ENCODE measurements at regions not wholly inside any gene's neighbourhood (a gene's known extent, or its start where the extent isn't known, plus 50 kb on each side); places are given as distances from the start of the nearest gene placed in this dataset.
"Not testable (repeated sequence)": the region's sequence is repeated elsewhere in the genome, so short reads cannot be mapped to it uniquely, and the experiment has no call there.

DNA sequence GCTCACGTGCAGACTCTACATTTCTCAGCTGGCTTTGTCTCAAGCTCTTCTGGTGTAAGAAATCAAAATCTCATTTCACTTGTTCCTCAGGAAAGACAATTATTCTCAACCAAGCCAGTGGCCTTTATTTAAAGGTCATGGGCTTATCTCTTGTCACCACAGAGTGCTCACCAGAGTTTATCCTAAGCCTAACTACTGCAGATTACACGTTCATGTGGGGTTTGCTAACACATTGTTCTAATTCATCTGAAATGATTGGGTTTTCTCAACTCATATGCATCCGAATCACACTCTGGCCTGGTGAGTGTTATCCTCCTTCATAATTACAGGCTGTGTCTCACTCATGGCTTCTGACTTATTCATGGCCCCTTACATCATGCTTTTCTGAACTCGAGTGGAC, 83.3 kb upstream of the TSC22D2 start:
- no peak for ATAC-seq
- no peak overlapping the region for H3K27ac ChIP-seq
- DNase-seq, result no peak
- TF ChIP-seq CTCF (IDR thresholded peaks at IDR 0.05) (no peak), POLR2A (IDR thresholded peaks at IDR 0.05) (no peak)
- H3K4me3 ChIP-seq, result no peak overlapping the region
- H3K9me3 ChIP-seq, result no peaks in the 10 kb centered on the region
- H3K27me3 ChIP-seq, result no peaks in the 10 kb centered on the region
- WGBS (ENCODE audit: insufficient coverage, low coverage, low lambda C conversion rate, missing lambda C conversion rate), result 66% methylated on average over 3 of the region's 4 CpGs
- no peaks in the 10 kb centered on the region for H3K4me1 ChIP-seq
- intact Hi-C loops (cut with DNase I), result no loop called here
- no peaks in the 10 kb centered on the region for H3K36me3 ChIP-seq

GRCh38 chr3:150324245-150324644, 83.9 kb upstream of the TSC22D2 start:
- intact Hi-C loops (cut with DNase I), result no loop called here
- no peaks in the 10 kb centered on the region for H3K4me1 ChIP-seq
- DNase-seq, result no peak
- no peak overlapping the region for H3K27ac ChIP-seq
- no peak for ATAC-seq
- no peak overlapping the region for H3K4me3 ChIP-seq
- H3K27me3 ChIP-seq, result no peaks in the 10 kb centered on the region
- no peaks in the 10 kb centered on the region for H3K36me3 ChIP-seq
- H3K9me3 ChIP-seq, result no peaks in the 10 kb centered on the region
- no peak for TF ChIP-seq POLR2A (IDR thresholded peaks at IDR 0.05)
- no peak for TF ChIP-seq CTCF (IDR thresholded peaks at IDR 0.05)
- 82% methylated on average over 3 of the region's 3 CpGs for WGBS (ENCODE audit: insufficient coverage, low coverage, low lambda C conversion rate, missing lambda C conversion rate)

- intact Hi-C loops (cut with DNase I), result no loop called here
- H3K36me3 ChIP-seq, result no peaks in the 10 kb centered on the region
- TF ChIP-seq POLR2A (IDR thresholded peaks at IDR 0.05) (no peak), CTCF (IDR thresholded peaks at IDR 0.05) (no peak)
- H3K9me3 ChIP-seq, result no peaks in the 10 kb centered on the region
- DNase-seq (no peak), ATAC-seq (no peak)
- no peak overlapping the region for H3K27ac ChIP-seq
- H3K27me3 ChIP-seq, result no peaks in the 10 kb centered on the region
- no peak overlapping the region for H3K4me3 ChIP-seq
- no peaks in the 10 kb centered on the region for H3K4me1 ChIP-seq
- 80% methylated on average over 1 of the region's 1 CpG for WGBS (ENCODE audit: insufficient coverage, low coverage, low lambda C conversion rate, missing lambda C conversion rate)
Observed at GRCh38 chr3:150323770-150324169, 84.3 kb upstream of the TSC22D2 start.

- H3K9me3 ChIP-seq; H3K4me3 ChIP-seq; H3K27me3 ChIP-seq; DNase-seq; intact Hi-C loops (cut with DNase I); H3K4me1 ChIP-seq; H3K27ac ChIP-seq; ATAC-seq; H3K36me3 ChIP-seq: not testable (repeated sequence)
- no CpG with 5 or more reads among the region's 23 CpGs for WGBS (ENCODE audit: insufficient coverage, low coverage, low lambda C conversion rate, missing lambda C conversion rate)
Observed at GRCh38 chr3:150323091-150323490, 85.0 kb upstream of the TSC22D2 start.

DNA sequence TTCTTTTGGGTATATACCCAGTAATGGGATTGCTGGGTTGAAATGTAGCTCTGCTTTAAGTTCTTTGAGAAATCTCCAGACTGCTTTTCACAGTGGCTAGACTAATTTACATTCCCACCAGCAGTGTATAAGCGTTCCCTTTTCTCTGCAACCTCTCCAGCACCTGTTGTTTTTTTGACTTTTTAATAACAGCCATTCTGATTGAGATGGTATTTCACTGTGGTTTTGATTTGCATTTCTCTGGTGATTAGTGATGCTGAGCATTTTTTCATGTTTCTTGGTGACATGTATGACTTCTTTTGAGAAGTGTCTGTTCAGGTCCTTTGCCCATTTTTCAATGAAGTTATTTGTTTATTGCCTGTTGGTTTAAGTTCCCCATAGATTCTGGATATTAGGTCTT, 87.1 kb upstream of the TSC22D2 start:
- H3K36me3 ChIP-seq; ATAC-seq; H3K27me3 ChIP-seq; H3K4me3 ChIP-seq; intact Hi-C loops (cut with DNase I); H3K4me1 ChIP-seq; H3K9me3 ChIP-seq; DNase-seq; H3K27ac ChIP-seq: not testable (repeated sequence)
- 100% methylated on average over 1 of the region's 1 CpG for WGBS (ENCODE audit: insufficient coverage, low coverage, low lambda C conversion rate, missing lambda C conversion rate)

- Histone ChIP-seq H3K27ac (no peak overlapping the region), H3K9me3 (no peaks in the 10 kb centered on the region), H3K4me1 (no peaks in the 10 kb centered on the region), H3K36me3 (no peaks in the 10 kb centered on the region), H3K4me3 (no peak overlapping the region), H3K27me3 (no peaks in the 10 kb centered on the region)
- TF ChIP-seq CTCF (IDR thresholded peaks at IDR 0.05), result no peak
- DNase-seq (no peak), ATAC-seq (peak in 1 of 4 donors; percentile 54)
- intact Hi-C loops (cut with DNase I), result no loop called here
Observed at GRCh38 chr3:150319900-150320299, 88.2 kb upstream of the TSC22D2 start.
